H9 (cell line): ENCODE measurements at regions not wholly inside any gene's neighbourhood (a gene's known extent, or its start where the extent isn't known, plus 50 kb on each side); places are given as distances from the start of the nearest gene placed in this dataset.

Experiments used
- DNase-seq: peaks from one replicate; pipeline ENCODE4 v3.0.0-alpha.2; 2017
- H2AFZ ChIP-seq: one replicate; pipeline ENCODE4 v1.6.1; 2013; ENCODE audit warnings: mild to moderate bottlenecking, low read length, control low read depth, moderate library complexity
- H2AK5ac ChIP-seq: 2 replicates; pipeline ENCODE4 v1.6.1; 2013; ENCODE audit warnings: low read length, control low read depth, mixed read lengths; ENCODE audit not compliant: insufficient read length
- H2BK120ac ChIP-seq: one replicate; pipeline ENCODE4 v1.6.1; 2013; ENCODE audit warnings: low read depth, mild to moderate bottlenecking, low read length, control low read depth, inconsistent platforms; ENCODE audit not compliant: poor library complexity, severe bottlenecking
- H2BK12ac ChIP-seq: 2 replicates; pipeline ENCODE4 v1.6.1; 2013; ENCODE audit warnings: low read length, control low read depth, mixed read lengths, low read depth; ENCODE audit not compliant: insufficient read length
- H2BK15ac ChIP-seq: 2 replicates; pipeline ENCODE4 v1.6.1; 2013; ENCODE audit warnings: low read depth, low read length, control low read depth
- H2BK20ac ChIP-seq: one replicate; pipeline ENCODE4 v1.6.1; 2013; ENCODE audit warnings: low read depth, mild to moderate bottlenecking, low read length, control low read depth, inconsistent platforms; ENCODE audit not compliant: poor library complexity, severe bottlenecking
- H2BK5ac ChIP-seq: 2 replicates; pipeline ENCODE4 v1.6.1; 2013; ENCODE audit warnings: low read length, control low read depth, mixed read lengths; ENCODE audit not compliant: insufficient read length
- H3K14ac ChIP-seq: 2 replicates; pipeline ENCODE4 v1.6.1; 2013; ENCODE audit warnings: low read length, control low read depth; ENCODE audit not compliant: insufficient read depth
- H3K18ac ChIP-seq: 2 replicates; pipeline ENCODE4 v1.6.1; 2013; ENCODE audit warnings: low read depth, mild to moderate bottlenecking, mixed read lengths, low read length, control low read depth; ENCODE audit not compliant: insufficient read length
- H3K23ac ChIP-seq: 2 replicates; pipeline ENCODE4 v1.6.1; 2013; ENCODE audit warnings: low read length, control low read depth, mixed read lengths, low read depth; ENCODE audit not compliant: insufficient read length
- H3K23me2 ChIP-seq: 2 replicates; pipeline ENCODE4 v1.6.1; 2013; ENCODE audit warnings: low read depth, mild to moderate bottlenecking, mixed read lengths, low read length, control low read depth; ENCODE audit not compliant: insufficient read length, poor library complexity, severe bottlenecking
- H3K27ac ChIP-seq: 2 replicates; pipeline ENCODE4 v1.5.1; 2013; ENCODE audit warnings: low read length, control low read depth, mixed read lengths, low read depth; ENCODE audit not compliant: insufficient read length
- H3K27me3 ChIP-seq: 2 replicates; pipeline ENCODE4 v1.6.1; 2013; ENCODE audit warnings: low read length, control low read depth, inconsistent platforms; ENCODE audit not compliant: insufficient read depth
- H3K4ac ChIP-seq: 2 replicates; pipeline ENCODE4 v1.6.1; 2013; ENCODE audit warnings: low read depth, mild to moderate bottlenecking, control low read depth, inconsistent platforms, low read length, moderate library complexity
- H3K4me1 ChIP-seq: 2 replicates; pipeline ENCODE4 v1.6.1; 2013; ENCODE audit warnings: low read length, control low read depth, inconsistent platforms; ENCODE audit not compliant: insufficient read depth
- H3K4me2 ChIP-seq: 2 replicates; pipeline ENCODE4 v1.6.1; 2013; ENCODE audit warnings: low read length, control low read depth, mixed read lengths; ENCODE audit not compliant: insufficient read length, insufficient read depth
- H3K56ac ChIP-seq: 2 replicates; pipeline ENCODE4 v1.6.1; 2013; ENCODE audit warnings: low read depth, mild to moderate bottlenecking, mixed read lengths, low read length, control low read depth; ENCODE audit not compliant: insufficient read length
- H3K79me1 ChIP-seq: 2 replicates; pipeline ENCODE4 v1.6.1; 2013; ENCODE audit warnings: low read depth, mild to moderate bottlenecking, moderate library complexity, low read length, control low read depth, inconsistent platforms; ENCODE audit not compliant: insufficient read depth, poor library complexity, severe bottlenecking
- H3K79me2 ChIP-seq: 2 replicates; pipeline ENCODE4 v1.6.1; 2013; ENCODE audit warnings: low read length, control low read depth, inconsistent platforms; ENCODE audit not compliant: insufficient read depth
- H3K9ac ChIP-seq: 2 replicates; pipeline ENCODE4 v1.6.1; 2013; ENCODE audit warnings: low read length, control low read depth, mixed read lengths; ENCODE audit not compliant: insufficient read length; ENCODE audit errors: extremely low read depth
- H3K9me3 ChIP-seq: one replicate; pipeline ENCODE4 v1.6.1; 2013; ENCODE audit warnings: low read depth, low read length, inconsistent platforms; ENCODE audit not compliant: control insufficient read depth
- H3T11ph ChIP-seq: one replicate; pipeline ENCODE4 v1.6.1; 2013; ENCODE audit warnings: mild to moderate bottlenecking, low read length, control low read depth, inconsistent platforms
- H4K20me1 ChIP-seq: one replicate; pipeline ENCODE4 v1.6.1; 2013; ENCODE audit not compliant: control insufficient read depth, insufficient read length, insufficient read depth
- H4K5ac ChIP-seq: 2 replicates; pipeline ENCODE4 v1.6.1; 2013; ENCODE audit warnings: low read depth, mild to moderate bottlenecking, mixed read lengths, low read length, control low read depth; ENCODE audit not compliant: insufficient read length
- H4K8ac ChIP-seq: replicated peaks from 2 replicates; pipeline ENCODE4 v1.6.1; 2013; ENCODE audit warnings: low read length, control low read depth, mixed read lengths, low read depth; ENCODE audit not compliant: insufficient read length
- H4K91ac ChIP-seq: 2 replicates; pipeline ENCODE4 v1.6.1; 2013; ENCODE audit warnings: low read depth, mild to moderate bottlenecking, moderate library complexity, mixed read lengths, low read length, control low read depth; ENCODE audit not compliant: insufficient read length
- H3K27ac Mint-ChIP-seq, 3 experiments: 2 replicates in 2 of 3; 3 replicates in 1 of 3; pipeline ENCODE4 v1.8.0; 2020 to 2021; ENCODE audit warnings: mixed read lengths in 3 of 3, mild to moderate bottlenecking in 1 of 3, moderate library complexity in 1 of 3
- H3K27me3 Mint-ChIP-seq: 2 replicates; pipeline ENCODE4 v1.8.0; 2021; ENCODE audit warnings: low read depth, mild to moderate bottlenecking, moderate library complexity, mixed read lengths
- H3K36me3 Mint-ChIP-seq, 3 experiments: 2 replicates in 2 of 3; 3 replicates in 1 of 3; pipeline ENCODE4 v1.8.0; 2020 to 2021; ENCODE audit warnings: low read depth in 3 of 3, mixed read lengths in 3 of 3; ENCODE audit not compliant: insufficient read depth in 1 of 3
- H3K4me1 Mint-ChIP-seq, 2 experiments: 2 replicates each; pipeline ENCODE4 v1.8.0; 2020; ENCODE audit warnings: mixed read lengths in 2 of 2
- H3K4me3 Mint-ChIP-seq, 2 experiments: 2 replicates in 1 of 2; 3 replicates in 1 of 2; pipeline ENCODE4 v1.8.0; 2020 to 2021; ENCODE audit warnings: mild to moderate bottlenecking in 2 of 2, mixed read lengths in 2 of 2, moderate library complexity in 1 of 2
- H3K9me3 Mint-ChIP-seq, 2 experiments: 2 replicates in 1 of 2; 3 replicates in 1 of 2; pipeline ENCODE4 v1.8.0; 2020; ENCODE audit warnings: mild to moderate bottlenecking in 2 of 2, mixed read lengths in 2 of 2, moderate library complexity in 1 of 2
- WGBS: extraction: QIAGEN DNeasy Blood & Tissue Kit; methylation state at CpG from one replicate; pipeline ENCODE4 v1.1.7; 2013; ENCODE audit warnings: missing lambda C conversion rate, low lambda C conversion rate, mixed read lengths; ENCODE audit not compliant: insufficient read length; ENCODE audit errors: extremely low coverage; 5-methylcytosine and 5-hydroxymethylcytosine counted together
- TF ChIP-seq, protein P1 (sequence below): fragments of 200-600 bp; sonication (generic); conservative IDR thresholded peaks from 3 replicates; pipeline ENCODE4 v1.8.0; 2021; ENCODE audit warnings: antibody characterized with exemption, mild to moderate bottlenecking

DNA sequence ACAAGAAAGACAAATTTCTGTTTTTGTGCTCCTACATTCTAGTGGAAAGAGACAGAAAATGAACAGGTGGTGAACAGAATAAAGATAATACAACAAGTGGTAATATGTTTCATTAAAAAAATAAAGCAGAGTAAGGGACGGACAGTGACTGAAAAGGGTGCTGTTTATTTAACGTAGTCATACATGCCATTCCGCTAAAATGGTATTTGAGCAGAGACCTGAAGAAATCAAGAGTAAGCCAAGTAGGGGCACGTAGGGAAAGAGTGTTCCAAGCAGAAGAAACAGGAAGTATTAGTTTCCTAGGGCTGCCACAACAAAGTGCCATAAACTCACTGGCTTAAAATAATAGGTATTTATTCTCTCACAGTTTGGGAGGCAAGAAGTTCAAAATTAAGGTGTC lies 65.6 kb upstream of the KCTD3 start:
- no peak overlapping the region for H3K14ac ChIP-seq
- no peaks in the 10 kb centered on the region for H4K20me1 ChIP-seq
- no peak overlapping the region for H4K91ac ChIP-seq
- H3K79me2 ChIP-seq = no peaks in the 10 kb centered on the region
- Mint-ChIP-seq H3K9me3 (no peaks in the 10 kb centered on the region), H3K4me3 (no peak overlapping the region), H3K27ac (no peak overlapping the region; a peak in 1 of 7 replicates), H3K4me1 (no peaks in the 10 kb centered on the region), H3K36me3 (no peaks in the 10 kb centered on the region), H3K27me3 (no peaks in the 10 kb centered on the region)
- no peak overlapping the region for H3K27ac ChIP-seq
- H3K9ac ChIP-seq = no peak overlapping the region
- no peak overlapping the region for H3K4me2 ChIP-seq
- no peak overlapping the region for H2BK15ac ChIP-seq
- H3T11ph ChIP-seq = no peak overlapping the region
- H3K18ac ChIP-seq = no peak overlapping the region
- no peaks in the 10 kb centered on the region for H3K27me3 ChIP-seq
- no peak overlapping the region for H2AFZ ChIP-seq
- no CpG with 5 or more reads among the region's 4 CpGs for WGBS
- no peak overlapping the region for H2AK5ac ChIP-seq
- H3K56ac ChIP-seq = no peak overlapping the region
- H3K23ac ChIP-seq = no peak overlapping the region
- H3K4ac ChIP-seq = no peak overlapping the region
- H2BK12ac ChIP-seq = no peak overlapping the region
- H3K4me1 ChIP-seq = no peaks in the 10 kb centered on the region
- TF ChIP-seq, protein P1, sequence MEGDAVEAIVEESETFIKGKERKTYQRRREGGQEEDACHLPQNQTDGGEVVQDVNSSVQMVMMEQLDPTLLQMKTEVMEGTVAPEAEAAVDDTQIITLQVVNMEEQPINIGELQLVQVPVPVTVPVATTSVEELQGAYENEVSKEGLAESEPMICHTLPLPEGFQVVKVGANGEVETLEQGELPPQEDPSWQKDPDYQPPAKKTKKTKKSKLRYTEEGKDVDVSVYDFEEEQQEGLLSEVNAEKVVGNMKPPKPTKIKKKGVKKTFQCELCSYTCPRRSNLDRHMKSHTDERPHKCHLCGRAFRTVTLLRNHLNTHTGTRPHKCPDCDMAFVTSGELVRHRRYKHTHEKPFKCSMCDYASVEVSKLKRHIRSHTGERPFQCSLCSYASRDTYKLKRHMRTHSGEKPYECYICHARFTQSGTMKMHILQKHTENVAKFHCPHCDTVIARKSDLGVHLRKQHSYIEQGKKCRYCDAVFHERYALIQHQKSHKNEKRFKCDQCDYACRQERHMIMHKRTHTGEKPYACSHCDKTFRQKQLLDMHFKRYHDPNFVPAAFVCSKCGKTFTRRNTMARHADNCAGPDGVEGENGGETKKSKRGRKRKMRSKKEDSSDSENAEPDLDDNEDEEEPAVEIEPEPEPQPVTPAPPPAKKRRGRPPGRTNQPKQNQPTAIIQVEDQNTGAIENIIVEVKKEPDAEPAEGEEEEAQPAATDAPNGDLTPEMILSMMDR = no peak
- H3K79me1 ChIP-seq = no peaks in the 10 kb centered on the region
- H2BK5ac ChIP-seq = no peak overlapping the region
- H3K9me3 ChIP-seq = no peaks in the 10 kb centered on the region
- H4K8ac ChIP-seq = no peak overlapping the region
- no peak overlapping the region for H2BK20ac ChIP-seq
- no peak for DNase-seq
- H3K23me2 ChIP-seq = no peaks in the 10 kb centered on the region
- no peak overlapping the region for H4K5ac ChIP-seq
- H2BK120ac ChIP-seq = no peak overlapping the region
